ENCODE measurements at regions not wholly inside any gene's neighbourhood (a gene's known extent, or its start where the extent isn't known, plus 50 kb on each side); places are given as distances from the start of the nearest gene placed in this dataset.

GRCh38 chr6:21444711-21445260, 148.8 kb upstream of the SOX4 start:
- intact Hi-C loops (cut with micrococcal nuclease) = no loop called here

GRCh38 chr6:21447987-21448386, 145.6 kb upstream of the SOX4 start:
- intact Hi-C loops (cut with micrococcal nuclease) = no loop called here
- Mint-ChIP-seq H3K36me3 (ENCODE audit: low read depth) (no peaks in the 10 kb centered on the region), H3K4me1 (ENCODE audit: low read depth) (no peaks in the 10 kb centered on the region), H3K27ac (no peak overlapping the region), H3K9me3 (no peaks in the 10 kb centered on the region), H3K4me3 (no peak overlapping the region), H3K27me3 (ENCODE audit: low read depth) (peaks cover 16% of the 10 kb centered on the region)
- CTCF ChIA-PET = interaction anchor here (0.5 to 0.7 kb wide), 2 partner anchors 186 to 1165 kb away, joined by 3 read pairs; no protein-coding TSS in a partner anchor
- no peak for DNase-seq

More at GRCh38 chr6:21444711-21445260, 148.8 kb upstream of the SOX4 start:
- no peak for DNase-seq
- H3K4me3 Mint-ChIP-seq = no peak overlapping the region
- no peaks in the 10 kb centered on the region for H3K9me3 Mint-ChIP-seq
- peaks cover 10% of the 10 kb centered on the region for H3K27me3 Mint-ChIP-seq (ENCODE audit: low read depth)
- no peaks in the 10 kb centered on the region for H3K4me1 Mint-ChIP-seq (ENCODE audit: low read depth)
- no peak overlapping the region for H3K27ac Mint-ChIP-seq
- H3K36me3 Mint-ChIP-seq (ENCODE audit: low read depth) = no peaks in the 10 kb centered on the region
- CTCF ChIA-PET = no interaction called here

- CTCF ChIA-PET = interaction anchor here (0.7 kb wide), 1 partner anchor 186 kb away, joined by 3 read pairs; no protein-coding TSS in a partner anchor
- H3K4me1 Mint-ChIP-seq (ENCODE audit: low read depth) = no peaks in the 10 kb centered on the region
- no peaks in the 10 kb centered on the region for H3K36me3 Mint-ChIP-seq (ENCODE audit: low read depth)
- H3K27ac Mint-ChIP-seq = no peak overlapping the region
- no peak for DNase-seq
- no peak overlapping the region for H3K4me3 Mint-ChIP-seq
- intact Hi-C loops (cut with micrococcal nuclease) = no loop called here
- peaks cover 18% of the 10 kb centered on the region for H3K27me3 Mint-ChIP-seq (ENCODE audit: low read depth)
- no peaks in the 10 kb centered on the region for H3K9me3 Mint-ChIP-seq
These were observed 145.0 kb upstream of the SOX4 start for GRCh38 chr6:21448485-21449109.

- H3K4me1 Mint-ChIP-seq (ENCODE audit: low read depth) = no peaks in the 10 kb centered on the region
- no peak overlapping the region for H3K27ac Mint-ChIP-seq
- no peak for DNase-seq
- no peak overlapping the region for H3K4me3 Mint-ChIP-seq
- CTCF ChIA-PET = interaction anchor here (0.6 kb wide), 2 partner anchors 886 to 1457 kb away, joined by 3 read pairs; no protein-coding TSS in a partner anchor
- H3K27me3 Mint-ChIP-seq (ENCODE audit: low read depth) = peaks cover 13% of the 10 kb centered on the region
- no peaks in the 10 kb centered on the region for H3K36me3 Mint-ChIP-seq (ENCODE audit: low read depth)
- H3K9me3 Mint-ChIP-seq = no peaks in the 10 kb centered on the region
- intact Hi-C loops (cut with micrococcal nuclease) = no loop called here
These were observed 143.4 kb upstream of the SOX4 start for GRCh38 chr6:21450149-21450548.

- Mint-ChIP-seq H3K9me3 (no peaks in the 10 kb centered on the region), H3K27ac (no peak overlapping the region), H3K36me3 (ENCODE audit: low read depth) (no peaks in the 10 kb centered on the region), H3K27me3 (ENCODE audit: low read depth) (peaks cover 12% of the 10 kb centered on the region), H3K4me1 (ENCODE audit: low read depth) (no peaks in the 10 kb centered on the region), H3K4me3 (no peak overlapping the region)
- intact Hi-C loops (cut with micrococcal nuclease) = no loop called here
- CTCF ChIA-PET = interaction anchor here (0.6 kb wide), 1 partner anchor 886 kb away, joined by 3 read pairs; no protein-coding TSS in a partner anchor
- no peak for DNase-seq
These were observed 142.9 kb upstream of the SOX4 start for GRCh38 chr6:21450628-21451027.

GRCh38 chr6:21451546-21452013, 142.0 kb upstream of the SOX4 start:
- Mint-ChIP-seq H3K27me3 (ENCODE audit: low read depth) (peaks cover 11% of the 10 kb centered on the region), H3K9me3 (no peaks in the 10 kb centered on the region), H3K4me1 (ENCODE audit: low read depth) (no peaks in the 10 kb centered on the region), H3K27ac (no peak overlapping the region), H3K4me3 (no peak overlapping the region), H3K36me3 (ENCODE audit: low read depth) (no peaks in the 10 kb centered on the region)
- DNase-seq = no peak
- intact Hi-C loops (cut with micrococcal nuclease) = no loop called here
- CTCF ChIA-PET = no interaction called here

GRCh38 chr6:21454262-21454661, 139.3 kb upstream of the SOX4 start:
- H3K4me3 Mint-ChIP-seq = no peak overlapping the region
- H3K27ac Mint-ChIP-seq = no peak overlapping the region
- H3K36me3 Mint-ChIP-seq (ENCODE audit: low read depth) = no peaks in the 10 kb centered on the region
- no peaks in the 10 kb centered on the region for H3K9me3 Mint-ChIP-seq
- CTCF ChIA-PET = no interaction called here
- peaks cover 8% of the 10 kb centered on the region for H3K27me3 Mint-ChIP-seq (ENCODE audit: low read depth)
- no peaks in the 10 kb centered on the region for H3K4me1 Mint-ChIP-seq (ENCODE audit: low read depth)
- intact Hi-C loops (cut with micrococcal nuclease) = no loop called here
- DNase-seq = no peak

GRCh38 chr6:21455071-21455470, 138.5 kb upstream of the SOX4 start:
- H3K4me3 Mint-ChIP-seq = no peak overlapping the region
- no peak overlapping the region for H3K27ac Mint-ChIP-seq
- no peaks in the 10 kb centered on the region for H3K36me3 Mint-ChIP-seq (ENCODE audit: low read depth)
- intact Hi-C loops (cut with micrococcal nuclease) = no loop called here
- H3K4me1 Mint-ChIP-seq (ENCODE audit: low read depth) = no peaks in the 10 kb centered on the region
- CTCF ChIA-PET = no interaction called here
- no peaks in the 10 kb centered on the region for H3K9me3 Mint-ChIP-seq
- peaks cover 8% of the 10 kb centered on the region for H3K27me3 Mint-ChIP-seq (ENCODE audit: low read depth)
- DNase-seq = no peak

- intact Hi-C loops (cut with micrococcal nuclease) = no loop called here
- CTCF ChIA-PET = no interaction called here
- no peak overlapping the region for H3K4me3 Mint-ChIP-seq
- H3K9me3 Mint-ChIP-seq = no peaks in the 10 kb centered on the region
- H3K36me3 Mint-ChIP-seq (ENCODE audit: low read depth) = no peaks in the 10 kb centered on the region
- peaks cover 4% of the 10 kb centered on the region for H3K27me3 Mint-ChIP-seq (ENCODE audit: low read depth)
- H3K4me1 Mint-ChIP-seq (ENCODE audit: low read depth) = no peaks in the 10 kb centered on the region
- H3K27ac Mint-ChIP-seq = no peak overlapping the region
- no peak for DNase-seq
These were observed 135.9 kb upstream of the SOX4 start for GRCh38 chr6:21457647-21458046.

- H3K9me3 Mint-ChIP-seq = no peaks in the 10 kb centered on the region
- no peaks in the 10 kb centered on the region for H3K4me1 Mint-ChIP-seq (ENCODE audit: low read depth)
- peaks cover 2% of the 10 kb centered on the region for H3K27me3 Mint-ChIP-seq (ENCODE audit: low read depth)
- no peak for DNase-seq
- H3K27ac Mint-ChIP-seq = no peak overlapping the region
- intact Hi-C loops (cut with micrococcal nuclease) = no loop called here
- CTCF ChIA-PET = no interaction called here
- no peaks in the 10 kb centered on the region for H3K36me3 Mint-ChIP-seq (ENCODE audit: low read depth)
- no peak overlapping the region for H3K4me3 Mint-ChIP-seq
These were observed 133.9 kb upstream of the SOX4 start for GRCh38 chr6:21459641-21460040.

- CTCF ChIA-PET = interaction anchor here (0.5 kb wide), 1 partner anchor 152 kb away, joined by 3 read pairs; no protein-coding TSS in a partner anchor
- no peak for DNase-seq
These were observed 131.6 kb upstream of the SOX4 start for GRCh38 chr6:21461844-21462518.

GRCh38 chr6:21462519-21462852, 131.1 kb upstream of the SOX4 start:
- Mint-ChIP-seq H3K36me3 (ENCODE audit: low read depth) (no peaks in the 10 kb centered on the region), H3K4me1 (ENCODE audit: low read depth) (no peaks in the 10 kb centered on the region), H3K27me3 (ENCODE audit: low read depth) (peaks cover 4% of the 10 kb centered on the region), H3K9me3 (no peaks in the 10 kb centered on the region), H3K4me3 (no peak overlapping the region), H3K27ac (no peak overlapping the region)
- no peak for DNase-seq
- CTCF ChIA-PET = interaction anchor here (0.5 kb wide), 1 partner anchor 152 kb away, joined by 3 read pairs; no protein-coding TSS in a partner anchor
- intact Hi-C loops (cut with micrococcal nuclease) = no loop called here

More at GRCh38 chr6:21461844-21462518, 131.6 kb upstream of the SOX4 start:
- intact Hi-C loops (cut with micrococcal nuclease) = no loop called here
- Mint-ChIP-seq H3K27me3 (ENCODE audit: low read depth) (peaks cover 4% of the 10 kb centered on the region), H3K4me1 (ENCODE audit: low read depth) (no peaks in the 10 kb centered on the region), H3K36me3 (ENCODE audit: low read depth) (no peaks in the 10 kb centered on the region), H3K4me3 (no peak overlapping the region), H3K9me3 (no peaks in the 10 kb centered on the region), H3K27ac (no peak overlapping the region)

GRCh38 chr6:21467091-21467490, 126.5 kb upstream of the SOX4 start:
- intact Hi-C loops (cut with micrococcal nuclease) = no loop called here
- no peak for DNase-seq
- Mint-ChIP-seq H3K4me3 (no peak overlapping the region), H3K36me3 (ENCODE audit: low read depth) (no peaks in the 10 kb centered on the region), H3K27me3 (ENCODE audit: low read depth) (peaks cover 6% of the 10 kb centered on the region), H3K27ac (no peak overlapping the region), H3K9me3 (no peaks in the 10 kb centered on the region), H3K4me1 (ENCODE audit: low read depth) (no peaks in the 10 kb centered on the region)
- CTCF ChIA-PET = no interaction called here

Data from activated naive CD4-positive, alpha-beta T cell treated with anti-CD3 and anti-CD28 coated beads for 36 hours (primary cell).